ENCODE measurements at regions not wholly inside any gene's neighbourhood (a gene's known extent, or its start where the extent isn't known, plus 50 kb on each side); places are given as distances from the start of the nearest gene placed in this dataset.

DNA sequence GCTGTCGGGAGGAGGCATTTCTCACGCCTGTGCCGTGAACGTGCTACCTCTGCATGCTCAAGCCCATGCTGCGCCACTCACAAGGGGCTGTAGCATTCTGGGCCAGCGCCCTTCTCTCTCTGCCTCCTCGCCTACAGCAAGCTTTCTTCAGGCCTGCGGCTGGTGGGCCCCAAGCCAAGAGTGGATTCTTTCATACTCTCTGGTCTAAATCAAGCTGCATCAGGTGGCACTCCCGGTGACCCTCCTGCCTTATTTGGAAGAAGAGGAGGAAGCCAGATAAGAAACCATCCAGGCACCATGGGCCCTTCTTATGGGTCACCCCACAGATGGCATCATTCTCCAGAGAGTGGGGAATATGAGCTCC is 86.7 kb upstream of the DUSP5 start:
- Mint-ChIP-seq H3K4me3 (no peak overlapping the region), H3K4me1 (peaks cover 68% of the 10 kb centered on the region), H3K9me3 (ENCODE audit: insufficient read depth) (no peaks in the 10 kb centered on the region), H3K27ac (peak overlapping the region; percentile 53), H3K27me3 (peaks cover 33% of the 10 kb centered on the region)
- no peaks in the 10 kb centered on the region for H3K36me3 ChIP-seq (replicated peaks in 1 of 2; ENCODE audit: control extremely low read depth in 1 of 2, control insufficient read depth in 1 of 2, extremely low read depth in 1 of 2, insufficient read depth in 2 of 2, low read length in 1 of 2)
- H3K27me3 ChIP-seq (replicated peaks in 1 of 4; ENCODE audit: control extremely low read depth in 1 of 4, control insufficient read depth in 3 of 4, insufficient read depth in 4 of 4, low read length in 3 of 4), result peaks cover 0 to 31% (median 15%) of the 10 kb centered on the region in 4 experiments
- H3K4me2 ChIP-seq (replicated peaks; ENCODE audit: low read depth, low read length, poor library complexity, severe bottlenecking), result no peak overlapping the region
- peaks cover 56 to 82% of the 10 kb centered on the region in 2 donors for H3K4me1 ChIP-seq (ENCODE audit: control insufficient read depth in 2 of 2, insufficient read depth in 2 of 2, low read length in 2 of 2)
- WGBS (ENCODE audit: insufficient coverage), result 89% methylated on average over 8 of the region's 9 CpGs
- no peaks in the 10 kb centered on the region for H3K79me2 ChIP-seq (ENCODE audit: control insufficient read depth, insufficient read depth, low read length)
- H3K9ac ChIP-seq (ENCODE audit: low read length), result no peak overlapping the region
- CTCF ChIA-PET, result interaction anchor here (0.9 to 6.8 kb wide), 3 partner anchors 55 to 136 kb away, joined by 4 to 72 read pairs (median 5); no protein-coding TSS in a partner anchor
- H4K20me1 ChIP-seq (ENCODE audit: control insufficient read depth, insufficient read depth, low read length, poor library complexity, severe bottlenecking), result peaks cover 3% of the 10 kb centered on the region
- POLR2A ChIA-PET, result interaction anchor here (1.0 to 1.8 kb wide), 2 partner anchors 8 to 15 kb away, joined by 3 to 4 read pairs; no protein-coding TSS in a partner anchor
- H2AFZ ChIP-seq (ENCODE audit: insufficient read depth, low read depth, low read length, poor library complexity, severe bottlenecking), result no peak overlapping the region
- TF ChIP-seq EZH2 (IDR thresholded peaks at IDR 0.05; ENCODE audit: borderline replicate concordance, insufficient read depth, low read depth, low read length, poor library complexity, severe bottlenecking), result no peak
- TF ChIP-seq, protein P1, sequence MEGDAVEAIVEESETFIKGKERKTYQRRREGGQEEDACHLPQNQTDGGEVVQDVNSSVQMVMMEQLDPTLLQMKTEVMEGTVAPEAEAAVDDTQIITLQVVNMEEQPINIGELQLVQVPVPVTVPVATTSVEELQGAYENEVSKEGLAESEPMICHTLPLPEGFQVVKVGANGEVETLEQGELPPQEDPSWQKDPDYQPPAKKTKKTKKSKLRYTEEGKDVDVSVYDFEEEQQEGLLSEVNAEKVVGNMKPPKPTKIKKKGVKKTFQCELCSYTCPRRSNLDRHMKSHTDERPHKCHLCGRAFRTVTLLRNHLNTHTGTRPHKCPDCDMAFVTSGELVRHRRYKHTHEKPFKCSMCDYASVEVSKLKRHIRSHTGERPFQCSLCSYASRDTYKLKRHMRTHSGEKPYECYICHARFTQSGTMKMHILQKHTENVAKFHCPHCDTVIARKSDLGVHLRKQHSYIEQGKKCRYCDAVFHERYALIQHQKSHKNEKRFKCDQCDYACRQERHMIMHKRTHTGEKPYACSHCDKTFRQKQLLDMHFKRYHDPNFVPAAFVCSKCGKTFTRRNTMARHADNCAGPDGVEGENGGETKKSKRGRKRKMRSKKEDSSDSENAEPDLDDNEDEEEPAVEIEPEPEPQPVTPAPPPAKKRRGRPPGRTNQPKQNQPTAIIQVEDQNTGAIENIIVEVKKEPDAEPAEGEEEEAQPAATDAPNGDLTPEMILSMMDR (IDR thresholded peaks at IDR 0.05), result no peak
- peaks cover 0 to 13% (median 0%) of the 10 kb centered on the region in 3 donors for H3K9me3 ChIP-seq (ENCODE audit: control extremely low read depth in 1 of 3, control insufficient read depth in 2 of 3, insufficient read depth in 1 of 3, low read length in 2 of 3)
- no peak overlapping the region for H3K4me3 ChIP-seq (ENCODE audit: control extremely low read depth in 1 of 5, extremely low read depth in 1 of 5, insufficient read depth in 1 of 5, low read depth in 2 of 5, low read length in 4 of 5)
- no peak for DNase-seq
- no peak overlapping the region for H3K27ac ChIP-seq (ENCODE audit: low read length in 2 of 2)
- intact Hi-C loops (cut with micrococcal nuclease), result loop anchor here (5.0 kb wide), 4 partner anchors 46 to 274 kb away; no protein-coding TSS in a partner anchor
- ATAC-seq (ENCODE audit: low read depth), result no peak

DNA sequence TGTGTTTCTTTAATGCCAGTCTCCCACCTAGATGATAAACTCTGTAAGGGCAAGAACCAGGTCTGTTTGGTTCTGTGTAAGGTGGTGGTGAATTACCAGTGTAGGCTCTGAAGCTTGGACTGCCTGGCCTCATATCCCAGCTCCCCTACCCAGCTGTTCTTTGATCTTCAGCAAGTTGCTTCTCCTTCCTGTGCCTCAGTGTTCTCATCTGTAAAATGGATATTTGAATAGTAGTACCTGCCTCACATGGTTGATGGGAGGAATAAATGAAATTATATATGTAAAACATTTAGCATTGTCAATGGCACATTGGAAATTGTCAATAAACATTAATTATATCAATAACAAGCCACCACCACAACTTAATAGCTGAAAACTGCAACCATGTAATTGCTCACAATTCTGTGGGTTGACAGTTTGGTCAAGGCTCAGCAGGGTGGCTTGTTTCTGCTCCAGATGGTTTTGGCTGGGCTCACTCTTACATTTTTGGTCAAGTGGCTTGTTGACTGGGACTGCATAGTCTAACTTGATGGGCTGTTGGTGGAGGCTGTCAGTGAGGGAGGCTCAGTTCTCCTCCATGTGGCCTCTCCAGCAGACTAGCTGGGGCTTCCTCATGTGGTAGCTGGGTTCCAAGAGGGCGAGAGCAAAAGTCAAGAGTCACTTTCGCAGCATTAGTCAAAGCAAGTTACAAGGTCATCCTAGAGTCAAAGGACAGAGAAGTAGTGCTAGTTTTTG is 84.5 kb upstream of the DUSP5 start:
- H3K4me1 Mint-ChIP-seq, result peaks cover 71% of the 10 kb centered on the region
- H3K9me3 Mint-ChIP-seq (ENCODE audit: insufficient read depth), result no peaks in the 10 kb centered on the region
- Histone ChIP-seq H3K27ac (ENCODE audit: low read length in 2 of 2) (no peak overlapping the region), H3K9ac (ENCODE audit: low read length) (no peak overlapping the region), H3K4me1 (ENCODE audit: control insufficient read depth in 2 of 2, insufficient read depth in 2 of 2, low read length in 2 of 2) (peaks cover 56 to 81% of the 10 kb centered on the region in 2 donors), H4K20me1 (ENCODE audit: control insufficient read depth, insufficient read depth, low read length, poor library complexity, severe bottlenecking) (peaks cover 3% of the 10 kb centered on the region), H3K79me2 (ENCODE audit: control insufficient read depth, insufficient read depth, low read length) (no peaks in the 10 kb centered on the region), H3K9me3 (ENCODE audit: control extremely low read depth in 1 of 3, control insufficient read depth in 2 of 3, insufficient read depth in 1 of 3, low read length in 2 of 3) (peaks cover 0 to 13% (median 0%) of the 10 kb centered on the region in 3 donors), H3K36me3 (replicated peaks in 1 of 2; ENCODE audit: control extremely low read depth in 1 of 2, control insufficient read depth in 1 of 2, extremely low read depth in 1 of 2, insufficient read depth in 2 of 2, low read length in 1 of 2) (no peaks in the 10 kb centered on the region), H3K27me3 (replicated peaks in 1 of 4; ENCODE audit: control extremely low read depth in 1 of 4, control insufficient read depth in 3 of 4, insufficient read depth in 4 of 4, low read length in 3 of 4) (peaks cover 0 to 33% (median 7%) of the 10 kb centered on the region in 4 experiments), H3K4me2 (replicated peaks; ENCODE audit: low read depth, low read length, poor library complexity, severe bottlenecking) (peak overlapping the region; percentile 40), H3K4me3 (ENCODE audit: control extremely low read depth in 1 of 5, extremely low read depth in 1 of 5, insufficient read depth in 1 of 5, low read depth in 2 of 5, low read length in 4 of 5) (no peak overlapping the region), H2AFZ (ENCODE audit: insufficient read depth, low read depth, low read length, poor library complexity, severe bottlenecking) (no peak overlapping the region)
- H3K27ac Mint-ChIP-seq, result peak overlapping the region; percentile 73
- WGBS (ENCODE audit: insufficient coverage), result no CpG with 5 or more reads among the region's 2 CpGs
- H3K27me3 Mint-ChIP-seq, result peaks cover 15% of the 10 kb centered on the region
- ChIA-PET POLR2A (interaction anchor here (1.1 to 2.4 kb wide), 4 partner anchors 14 to 90 kb away, joined by 4 to 30 read pairs (median 10); no protein-coding TSS in a partner anchor), CTCF (interaction anchor here (0.6 to 6.8 kb wide), 10 partner anchors 10 to 147 kb away, joined by 3 to 72 read pairs (median 4); no protein-coding TSS in a partner anchor)
- ATAC-seq (ENCODE audit: low read depth) (no peak), DNase-seq (peak; percentile 28)
- H3K4me3 Mint-ChIP-seq, result peak overlapping the region; percentile 33
- intact Hi-C loops (cut with micrococcal nuclease), result loop anchor here (5.0 kb wide), 4 partner anchors 44 to 276 kb away; no protein-coding TSS in a partner anchor
- TF ChIP-seq, protein P1 (IDR thresholded peaks at IDR 0.05), result no peak
- TF ChIP-seq EZH2 (IDR thresholded peaks at IDR 0.05; ENCODE audit: borderline replicate concordance, insufficient read depth, low read depth, low read length, poor library complexity, severe bottlenecking), result no peak

Measured in B cell (primary cell).